IMR-90 (cell line): ENCODE measurements at regions not wholly inside any gene's neighbourhood (a gene's known extent, or its start where the extent isn't known, plus 50 kb on each side); places are given as distances from the start of the nearest gene placed in this dataset.

Experiments
- MAZ ChIP-seq: IDR thresholded peaks from 2 replicates; pipeline ENCODE4 v1.6.1; 2012; ENCODE audit warnings: low read depth, mild to moderate bottlenecking, low read length, improper control_type of control experiment, moderate library complexity, borderline replicate concordance
- RFX5 ChIP-seq: IDR thresholded peaks from 2 replicates; pipeline ENCODE4 v1.8.0; 2012; ENCODE audit warnings: low read depth, mild to moderate bottlenecking, low read length, moderate library complexity
- SMC3 ChIP-seq: fragments of 150-350 bp; IDR thresholded peaks from 2 replicates; pipeline ENCODE4 v1.6.1; 2016; ENCODE audit warnings: low read depth, mild to moderate bottlenecking, antibody characterized with exemption, low read length, moderate library complexity
- TF ChIP-seq, protein P1 (sequence below): conservative IDR thresholded peaks from 2 replicates; pipeline ENCODE4 v1.5.1; 2012; ENCODE audit warnings: mild to moderate bottlenecking, low read depth, low read length, improper control_type of control experiment

DNA sequence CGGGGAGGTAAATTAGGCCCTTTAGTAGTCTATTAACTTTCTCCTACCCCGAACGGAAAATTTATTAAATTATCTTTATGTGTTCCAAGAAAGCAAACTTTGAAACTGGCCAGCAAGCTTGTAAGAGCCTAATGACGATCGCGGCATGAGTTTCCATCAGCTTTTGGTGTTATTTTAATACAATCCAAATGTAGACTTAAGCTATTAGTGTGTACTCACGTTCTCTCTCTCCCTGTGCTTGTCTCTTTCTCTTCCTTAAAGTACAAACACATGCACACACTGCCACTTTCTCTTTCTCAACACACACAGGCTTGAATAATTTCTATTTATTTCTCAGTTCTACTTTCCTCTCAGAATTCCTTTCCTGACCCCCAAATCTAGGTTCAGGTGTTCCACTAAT lies 108.8 kb upstream of the MME start:
- TF ChIP-seq, protein P1, sequence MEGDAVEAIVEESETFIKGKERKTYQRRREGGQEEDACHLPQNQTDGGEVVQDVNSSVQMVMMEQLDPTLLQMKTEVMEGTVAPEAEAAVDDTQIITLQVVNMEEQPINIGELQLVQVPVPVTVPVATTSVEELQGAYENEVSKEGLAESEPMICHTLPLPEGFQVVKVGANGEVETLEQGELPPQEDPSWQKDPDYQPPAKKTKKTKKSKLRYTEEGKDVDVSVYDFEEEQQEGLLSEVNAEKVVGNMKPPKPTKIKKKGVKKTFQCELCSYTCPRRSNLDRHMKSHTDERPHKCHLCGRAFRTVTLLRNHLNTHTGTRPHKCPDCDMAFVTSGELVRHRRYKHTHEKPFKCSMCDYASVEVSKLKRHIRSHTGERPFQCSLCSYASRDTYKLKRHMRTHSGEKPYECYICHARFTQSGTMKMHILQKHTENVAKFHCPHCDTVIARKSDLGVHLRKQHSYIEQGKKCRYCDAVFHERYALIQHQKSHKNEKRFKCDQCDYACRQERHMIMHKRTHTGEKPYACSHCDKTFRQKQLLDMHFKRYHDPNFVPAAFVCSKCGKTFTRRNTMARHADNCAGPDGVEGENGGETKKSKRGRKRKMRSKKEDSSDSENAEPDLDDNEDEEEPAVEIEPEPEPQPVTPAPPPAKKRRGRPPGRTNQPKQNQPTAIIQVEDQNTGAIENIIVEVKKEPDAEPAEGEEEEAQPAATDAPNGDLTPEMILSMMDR: no peak
- TF ChIP-seq SMC3 (no peak), MAZ (no peak), RFX5 (no peak)
